ENCODE measurements at regions not wholly inside any gene's neighbourhood (a gene's known extent, or its start where the extent isn't known, plus 50 kb on each side); places are given as distances from the start of the nearest gene placed in this dataset.

DNA sequence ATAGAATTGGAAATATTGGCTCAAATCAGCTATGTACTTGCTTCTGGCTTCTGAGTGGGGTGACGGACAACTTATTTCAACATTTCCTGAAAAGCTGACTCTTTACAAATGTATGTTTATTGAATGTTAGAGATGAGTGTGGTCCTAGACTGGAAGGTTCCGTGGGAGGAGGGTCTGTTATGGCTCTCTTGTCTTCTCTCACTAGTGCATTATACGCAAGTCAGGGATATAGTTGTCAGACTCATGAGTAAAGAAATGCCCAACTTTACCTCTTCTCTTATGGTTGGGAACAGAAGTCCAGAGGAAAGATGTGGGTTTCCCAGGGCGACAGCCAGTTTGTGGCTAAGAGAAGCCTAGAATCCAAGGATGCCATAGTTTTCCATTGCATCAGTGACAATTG is 839.3 kb upstream of the WWC1 start:
- Histone ChIP-seq H3K27me3 (ENCODE audit: control insufficient read depth, insufficient read depth, low read length) (no peaks in the 10 kb centered on the region), H3K36me3 (replicated peaks; ENCODE audit: control insufficient read depth, insufficient read depth, low read length) (no peaks in the 10 kb centered on the region), H3K4me3 (ENCODE audit: insufficient read depth, low read depth, low read length) (no peak overlapping the region)
- no peak for DNase-seq

DNA sequence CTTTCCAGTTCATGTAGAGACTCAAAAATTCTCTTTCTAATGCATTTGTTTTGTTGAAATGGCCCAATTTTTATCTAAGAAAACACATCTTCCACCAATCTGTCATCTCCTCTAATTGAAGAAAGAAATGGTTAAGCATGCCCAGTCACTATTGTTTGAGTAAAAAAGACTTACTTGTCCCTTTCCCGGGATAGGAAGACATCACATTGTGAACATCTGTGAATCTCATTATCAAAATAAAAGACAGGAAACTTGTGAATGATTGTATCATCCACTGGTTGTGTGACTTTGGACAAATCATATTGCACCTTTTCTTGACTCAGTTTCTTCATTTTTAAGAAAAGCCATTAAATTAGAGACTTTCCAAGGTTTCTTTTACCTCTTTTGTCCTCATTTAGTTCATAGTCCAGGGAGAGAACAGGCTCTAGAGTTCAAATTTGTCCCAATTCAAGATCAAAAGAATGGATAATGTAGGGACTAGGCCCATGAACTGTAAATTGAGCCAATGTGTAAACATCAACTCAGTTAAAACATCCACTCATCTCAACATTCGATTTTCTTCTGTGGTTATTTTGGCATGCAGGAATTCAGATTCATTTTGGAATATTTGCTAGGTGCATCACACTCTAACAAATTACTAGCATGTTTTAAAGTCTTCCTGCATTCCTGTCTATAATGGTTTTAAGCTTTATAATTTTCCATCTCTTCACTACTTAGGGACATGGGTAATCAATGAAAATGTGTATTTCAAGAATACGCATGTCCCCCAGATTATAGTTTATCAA is 838.0 kb upstream of the WWC1 start:
- Histone ChIP-seq H3K36me3 (replicated peaks; ENCODE audit: control insufficient read depth, insufficient read depth, low read length) (no peaks in the 10 kb centered on the region), H3K27me3 (ENCODE audit: control insufficient read depth, insufficient read depth, low read length) (no peaks in the 10 kb centered on the region), H3K4me3 (ENCODE audit: insufficient read depth, low read depth, low read length) (no peak overlapping the region)
- no peak for DNase-seq

DNA sequence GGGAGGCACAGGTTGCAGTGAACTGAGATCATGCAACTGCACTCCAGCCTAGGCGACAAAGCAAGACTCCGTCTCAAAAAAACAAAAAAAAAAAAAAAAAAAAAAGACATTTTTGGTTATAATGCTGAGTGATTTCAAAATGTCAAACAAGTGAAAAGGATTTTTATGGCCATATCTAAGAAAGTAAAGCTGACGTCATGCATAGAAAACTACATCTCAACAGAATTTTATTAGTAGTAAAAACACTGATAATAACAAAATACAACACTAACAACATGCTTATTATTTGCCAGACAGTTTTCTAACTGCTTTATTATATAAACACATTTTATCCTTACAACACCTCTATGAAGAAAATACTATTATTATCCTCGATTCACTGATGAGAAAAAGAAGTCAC is 833.0 kb upstream of the WWC1 start:
- Histone ChIP-seq H3K36me3 (replicated peaks; ENCODE audit: control insufficient read depth, insufficient read depth, low read length) (no peaks in the 10 kb centered on the region), H3K4me3 (ENCODE audit: insufficient read depth, low read depth, low read length) (no peak overlapping the region), H3K27me3 (ENCODE audit: control insufficient read depth, insufficient read depth, low read length) (no peaks in the 10 kb centered on the region)
- no peak for DNase-seq

DNA sequence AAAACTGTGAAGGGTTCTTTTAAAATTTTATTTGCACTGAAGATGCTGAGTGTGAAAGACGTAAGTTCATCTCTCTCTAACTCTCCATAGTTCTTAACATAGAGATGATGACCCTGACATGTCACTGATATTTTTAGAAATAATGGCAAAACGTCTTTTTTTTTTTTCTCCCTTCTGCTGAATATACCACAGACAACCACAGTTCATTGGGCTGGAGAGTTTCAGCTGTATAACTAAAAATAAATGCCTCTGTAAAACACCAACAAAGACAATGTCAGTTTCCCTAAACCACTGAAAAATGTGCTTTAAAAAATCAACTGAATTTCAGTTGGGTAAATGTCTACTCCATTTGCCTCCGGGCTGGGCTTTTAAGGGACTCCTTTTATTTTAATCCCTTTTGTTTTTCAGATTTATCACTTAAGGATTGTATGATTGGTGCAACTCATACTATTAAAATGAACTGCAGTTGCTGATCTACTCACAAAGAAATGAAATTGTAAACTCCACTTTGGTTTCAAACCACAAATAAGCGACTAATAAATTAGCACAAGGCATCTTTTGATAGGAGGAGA is 830.9 kb upstream of the WWC1 start:
- DNase-seq, result no peak
- Histone ChIP-seq H3K36me3 (replicated peaks; ENCODE audit: control insufficient read depth, insufficient read depth, low read length) (no peaks in the 10 kb centered on the region), H3K4me3 (ENCODE audit: insufficient read depth, low read depth, low read length) (no peak overlapping the region), H3K27me3 (ENCODE audit: control insufficient read depth, insufficient read depth, low read length) (no peaks in the 10 kb centered on the region)

DNA sequence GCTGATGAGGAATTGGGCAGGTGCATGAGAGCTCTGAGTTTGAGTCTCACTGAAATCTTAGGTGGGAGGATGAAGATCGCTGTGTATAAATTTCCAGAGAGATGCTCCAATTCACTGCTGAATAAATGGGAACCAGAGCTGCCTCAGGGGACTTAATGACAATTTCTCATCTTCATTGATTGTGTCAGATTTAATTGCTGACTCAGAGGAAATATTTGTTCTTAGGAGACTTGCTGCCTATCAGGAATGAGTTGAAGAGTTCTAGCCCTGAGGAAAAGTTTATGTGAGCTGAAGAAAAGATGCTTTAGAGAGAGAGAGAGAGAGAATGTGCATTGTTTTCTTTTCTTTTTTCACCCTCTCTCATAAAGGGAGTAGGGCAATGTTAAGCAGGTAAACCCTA is 827.5 kb upstream of the WWC1 start:
- no peaks in the 10 kb centered on the region for H3K27me3 ChIP-seq (ENCODE audit: control insufficient read depth, insufficient read depth, low read length)
- no peak for DNase-seq
- no peaks in the 10 kb centered on the region for H3K36me3 ChIP-seq (replicated peaks; ENCODE audit: control insufficient read depth, insufficient read depth, low read length)
- H3K4me3 ChIP-seq (ENCODE audit: insufficient read depth, low read depth, low read length), result no peak overlapping the region

DNA sequence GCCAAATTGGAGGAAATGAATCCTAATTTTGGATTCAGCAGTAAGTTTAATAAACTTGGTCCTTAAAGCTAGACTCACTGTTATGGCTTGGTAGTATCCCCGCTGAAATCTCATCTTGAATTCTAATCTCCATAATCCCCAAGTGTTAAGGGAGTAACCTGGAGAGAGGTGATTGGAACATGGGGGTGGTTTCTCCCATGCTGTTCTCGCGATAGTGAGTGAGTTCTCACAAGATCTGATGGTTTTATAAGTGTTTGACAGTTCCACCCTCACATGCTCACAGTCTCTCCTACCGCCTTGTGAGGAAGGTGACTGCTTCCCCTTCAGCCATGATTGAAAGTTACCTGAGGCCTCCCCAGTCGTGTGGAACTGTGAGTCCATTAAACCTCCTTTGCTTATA is 824.5 kb upstream of the WWC1 start:
- Histone ChIP-seq H3K36me3 (replicated peaks; ENCODE audit: control insufficient read depth, insufficient read depth, low read length) (no peaks in the 10 kb centered on the region), H3K4me3 (ENCODE audit: insufficient read depth, low read depth, low read length) (no peak overlapping the region), H3K27me3 (ENCODE audit: control insufficient read depth, insufficient read depth, low read length) (no peaks in the 10 kb centered on the region)
- no peak for DNase-seq

DNA sequence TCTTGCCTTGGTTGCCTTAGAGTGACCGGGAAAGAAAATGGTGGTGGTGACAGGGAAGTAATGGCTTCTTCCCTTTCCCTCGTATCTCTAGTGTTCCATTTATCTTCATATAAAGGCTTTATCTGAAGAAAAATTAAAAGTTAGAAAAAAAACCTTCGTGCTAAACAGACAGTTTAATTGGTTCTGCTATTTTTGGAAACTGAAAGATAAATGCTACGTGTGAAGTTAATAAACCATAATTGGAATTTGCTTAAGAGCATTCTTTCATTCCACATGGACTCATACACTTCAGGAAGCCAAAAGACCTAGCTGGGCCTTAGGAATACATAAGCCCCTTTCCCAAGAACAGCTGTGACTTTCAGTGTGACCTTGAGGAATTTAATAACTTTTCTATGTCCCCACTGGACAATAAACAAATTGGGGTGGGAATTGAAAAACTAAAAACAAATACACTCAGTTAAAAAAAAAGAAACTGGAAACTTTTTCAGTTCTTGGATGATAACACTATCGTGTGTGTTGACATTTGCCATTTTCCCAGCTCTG is 818.8 kb upstream of the WWC1 start:
- DNase-seq, result no peak
- Histone ChIP-seq H3K36me3 (replicated peaks; ENCODE audit: control insufficient read depth, insufficient read depth, low read length) (no peaks in the 10 kb centered on the region), H3K4me3 (ENCODE audit: insufficient read depth, low read depth, low read length) (no peak overlapping the region), H3K27me3 (ENCODE audit: control insufficient read depth, insufficient read depth, low read length) (no peaks in the 10 kb centered on the region)

DNA sequence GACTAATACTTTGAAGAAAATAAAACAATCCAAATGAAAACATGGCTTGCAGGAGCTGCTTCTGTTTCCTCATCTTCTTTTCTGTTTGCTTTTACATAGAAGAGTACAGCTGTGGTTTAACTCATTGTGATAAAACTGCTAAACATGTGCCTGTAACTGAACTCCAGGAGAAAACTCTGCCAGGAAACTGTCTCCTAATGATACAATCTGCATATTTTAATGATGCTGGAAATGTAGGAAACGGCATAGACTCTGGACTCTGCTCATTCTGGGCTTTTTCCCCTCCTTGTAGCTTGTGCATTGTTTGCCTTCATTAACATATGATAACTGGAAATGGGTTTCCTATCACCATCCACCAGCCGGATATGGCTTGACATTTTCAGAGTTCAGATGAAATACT is 813.3 kb upstream of the WWC1 start:
- no peaks in the 10 kb centered on the region for H3K36me3 ChIP-seq (replicated peaks; ENCODE audit: control insufficient read depth, insufficient read depth, low read length)
- no peaks in the 10 kb centered on the region for H3K27me3 ChIP-seq (ENCODE audit: control insufficient read depth, insufficient read depth, low read length)
- no peak overlapping the region for H3K4me3 ChIP-seq (ENCODE audit: insufficient read depth, low read depth, low read length)
- no peak for DNase-seq

DNA sequence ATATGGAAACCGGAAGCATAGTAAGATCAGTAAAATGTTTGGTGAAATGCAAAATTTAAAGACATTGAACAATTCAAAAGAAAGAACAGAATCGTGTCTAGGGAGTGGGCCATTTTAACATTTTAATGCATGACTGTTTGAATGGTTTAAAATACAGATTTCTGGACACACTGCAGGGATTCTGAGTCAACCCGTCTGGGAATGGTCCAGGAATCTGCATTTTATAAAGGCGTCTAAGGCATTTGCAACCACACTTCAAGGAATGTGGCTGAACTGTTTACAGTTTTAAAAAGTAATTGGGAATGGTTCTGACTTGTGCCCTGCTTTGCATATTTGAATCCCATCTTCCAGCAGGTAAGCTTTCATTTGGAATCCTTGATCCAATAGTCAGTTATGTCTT is 811.7 kb upstream of the WWC1 start:
- H3K27me3 ChIP-seq (ENCODE audit: control insufficient read depth, insufficient read depth, low read length), result no peaks in the 10 kb centered on the region
- DNase-seq, result no peak
- no peaks in the 10 kb centered on the region for H3K36me3 ChIP-seq (replicated peaks; ENCODE audit: control insufficient read depth, insufficient read depth, low read length)
- no peak overlapping the region for H3K4me3 ChIP-seq (ENCODE audit: insufficient read depth, low read depth, low read length)

DNA sequence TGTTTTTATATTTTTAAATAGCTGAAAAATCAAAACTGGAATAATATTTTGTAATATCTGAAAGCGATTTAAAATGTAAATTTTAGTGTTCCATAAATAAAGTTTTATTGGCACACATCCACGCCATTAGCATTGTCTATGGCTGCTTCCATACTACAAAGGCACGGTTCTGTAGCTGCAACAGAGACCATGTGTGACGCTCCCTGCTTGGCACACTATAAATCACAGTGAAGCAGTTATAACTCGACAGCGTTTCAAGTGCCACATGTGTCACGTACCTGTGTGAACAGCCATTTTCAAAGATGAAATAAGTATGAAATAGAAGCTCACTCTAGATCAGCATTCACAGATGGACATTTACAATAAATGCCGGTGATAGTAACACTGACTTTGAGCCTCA is 810.1 kb upstream of the WWC1 start:
- H3K4me3 ChIP-seq (ENCODE audit: insufficient read depth, low read depth, low read length), result no peak overlapping the region
- no peaks in the 10 kb centered on the region for H3K27me3 ChIP-seq (ENCODE audit: control insufficient read depth, insufficient read depth, low read length)
- DNase-seq, result no peak
- H3K36me3 ChIP-seq (replicated peaks; ENCODE audit: control insufficient read depth, insufficient read depth, low read length), result no peaks in the 10 kb centered on the region

DNA sequence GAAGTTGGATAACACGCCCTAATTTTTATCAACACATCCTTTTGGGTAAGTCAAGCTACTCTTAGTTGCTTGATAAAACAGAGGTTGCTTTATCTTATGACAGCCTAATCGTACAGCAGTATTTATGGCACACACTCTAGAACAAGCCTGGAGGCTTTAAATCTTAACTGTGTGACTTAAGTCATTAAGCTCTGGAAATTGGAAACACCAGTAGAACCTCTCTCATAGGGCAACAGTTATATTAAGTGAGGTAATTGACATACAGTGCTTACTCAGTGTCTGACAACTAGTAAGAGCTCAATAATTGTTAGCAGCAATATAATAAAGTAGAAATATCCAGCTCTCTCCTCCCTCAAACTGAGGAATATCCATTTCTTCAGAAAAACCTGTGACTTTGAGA is 808.9 kb upstream of the WWC1 start:
- Histone ChIP-seq H3K4me3 (ENCODE audit: insufficient read depth, low read depth, low read length) (no peak overlapping the region), H3K36me3 (replicated peaks; ENCODE audit: control insufficient read depth, insufficient read depth, low read length) (no peaks in the 10 kb centered on the region), H3K27me3 (ENCODE audit: control insufficient read depth, insufficient read depth, low read length) (no peaks in the 10 kb centered on the region)
- DNase-seq, result no peak

DNA sequence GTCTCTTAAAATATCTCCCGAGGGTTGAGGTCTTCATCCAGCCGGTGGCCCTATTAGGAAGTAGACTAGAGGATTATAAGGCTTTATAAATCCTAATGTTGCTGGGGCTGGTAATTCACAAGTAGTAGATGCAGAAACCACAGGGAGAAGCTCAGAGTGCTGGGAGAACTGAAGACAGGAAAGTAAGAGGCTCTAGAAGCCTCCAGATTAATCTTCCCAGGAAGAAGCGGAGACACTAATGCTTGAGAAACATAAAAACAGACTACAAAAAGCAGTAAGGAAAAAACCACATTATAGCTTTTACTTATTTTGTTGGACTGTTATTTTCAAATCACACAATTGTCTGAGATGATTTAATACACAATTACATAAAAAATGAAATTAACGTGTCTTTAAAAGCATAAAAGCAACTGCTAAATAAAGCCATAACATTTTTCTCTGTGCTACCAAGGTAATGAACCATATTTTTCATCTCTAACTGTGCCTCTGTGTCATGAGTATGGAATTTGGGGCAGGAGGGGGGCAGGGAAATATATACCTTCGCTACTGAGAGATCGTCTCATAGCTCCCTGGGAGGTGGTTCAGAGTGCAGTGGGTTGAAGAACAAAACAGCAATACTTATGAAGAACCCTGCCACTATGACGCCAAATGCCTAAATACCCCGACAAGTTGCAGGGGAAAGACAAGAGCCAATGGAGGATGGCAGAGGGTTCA is 806.2 kb upstream of the WWC1 start:
- H3K27me3 ChIP-seq (ENCODE audit: control insufficient read depth, insufficient read depth, low read length), result no peaks in the 10 kb centered on the region
- no peaks in the 10 kb centered on the region for H3K36me3 ChIP-seq (replicated peaks; ENCODE audit: control insufficient read depth, insufficient read depth, low read length)
- DNase-seq, result no peak
- H3K4me3 ChIP-seq (ENCODE audit: insufficient read depth, low read depth, low read length), result no peak overlapping the region

DNA sequence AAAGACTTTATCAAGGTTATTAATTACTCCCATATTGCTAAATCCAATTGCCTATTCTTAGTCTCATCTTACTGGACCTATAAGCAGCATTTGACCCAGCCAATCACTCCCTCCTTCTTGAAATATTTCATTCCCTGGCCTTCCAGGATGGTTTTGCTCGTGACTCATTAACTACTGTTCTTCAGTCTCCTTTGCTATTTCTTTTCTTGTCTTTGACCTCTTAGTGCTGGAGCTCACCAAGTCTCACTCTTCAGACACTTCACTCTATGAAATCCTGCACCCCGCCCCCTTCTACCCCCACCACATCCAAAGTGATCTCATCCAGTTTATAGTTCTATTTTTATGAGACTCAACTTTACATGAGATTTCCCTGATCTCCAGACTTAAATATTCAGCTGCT is 803.1 kb upstream of the WWC1 start:
- Histone ChIP-seq H3K36me3 (replicated peaks; ENCODE audit: control insufficient read depth, insufficient read depth, low read length) (no peaks in the 10 kb centered on the region), H3K27me3 (ENCODE audit: control insufficient read depth, insufficient read depth, low read length) (no peaks in the 10 kb centered on the region), H3K4me3 (ENCODE audit: insufficient read depth, low read depth, low read length) (no peak overlapping the region)
- no peak for DNase-seq

DNA sequence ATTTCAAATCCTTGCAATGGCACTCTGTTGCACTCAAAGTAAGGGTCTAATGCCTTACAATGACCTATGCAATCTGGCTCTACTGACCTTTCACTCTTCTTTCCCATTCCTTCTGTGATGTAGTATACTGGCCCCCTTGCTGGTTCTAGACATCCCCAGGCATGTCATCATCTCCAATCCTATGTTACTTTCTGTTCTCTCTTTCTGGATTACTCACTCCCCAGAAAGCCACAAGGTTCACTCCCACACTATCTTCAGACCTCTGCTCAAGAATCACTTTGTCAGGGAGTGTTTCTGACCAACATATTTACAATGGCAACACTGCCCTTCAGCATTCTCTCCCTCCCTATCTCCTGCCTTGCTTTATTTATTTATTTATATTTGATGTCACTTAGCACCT is 802.2 kb upstream of the WWC1 start:
- no peak for DNase-seq
- Histone ChIP-seq H3K36me3 (replicated peaks; ENCODE audit: control insufficient read depth, insufficient read depth, low read length) (no peaks in the 10 kb centered on the region), H3K4me3 (ENCODE audit: insufficient read depth, low read depth, low read length) (no peak overlapping the region), H3K27me3 (ENCODE audit: control insufficient read depth, insufficient read depth, low read length) (no peaks in the 10 kb centered on the region)
